PFSK-1 (cell line): ENCODE measurements at regions not wholly inside any gene's neighbourhood (a gene's known extent, or its start where the extent isn't known, plus 50 kb on each side); places are given as distances from the start of the nearest gene placed in this dataset.

Source experiments
- POLR2AphosphoS5 ChIP-seq: IDR thresholded peaks from 2 replicates; pipeline ENCODE4 v1.6.1; 2012; ENCODE audit warnings: low read depth, mild to moderate bottlenecking, control low read depth, low read length, moderate library complexity
- REST ChIP-seq, 2 experiments: IDR thresholded peaks; 2 replicates each; pipeline versions ENCODE4 v1.6.1 to v1.8.0; 2011 to 2012; ENCODE audit warnings: low read depth in 2 of 2, low read length in 2 of 2, control low read depth in 1 of 2, inconsistent platforms in 1 of 2, mild to moderate bottlenecking in 1 of 2, moderate library complexity in 1 of 2; ENCODE audit not compliant: insufficient read depth in 1 of 2
- SIN3A ChIP-seq: IDR thresholded peaks from 2 replicates; pipeline ENCODE4 v1.6.1; 2012; ENCODE audit warnings: mild to moderate bottlenecking, low read length, moderate library complexity, borderline replicate concordance; ENCODE audit not compliant: insufficient read depth
- TAF1 ChIP-seq: IDR thresholded peaks from 2 replicates; pipeline ENCODE4 v1.6.1; 2012; ENCODE audit warnings: low read length, control low read depth, borderline replicate concordance; ENCODE audit not compliant: insufficient read depth

- TF ChIP-seq SIN3A (no peak), POLR2AphosphoS5 (no peak), REST (IDR thresholded peaks at IDR 0.05; ENCODE audit: insufficient read depth in 1 of 2, low read depth in 2 of 2, low read length in 2 of 2) (no peak), TAF1 (no peak)
These were observed 938.9 kb downstream of the C4orf33 start for GRCh38 chr4:130034876-130035275.
